GM12873 (cell line): ENCODE measurements at regions not wholly inside any gene's neighbourhood (a gene's known extent, or its start where the extent isn't known, plus 50 kb on each side); places are given as distances from the start of the nearest gene placed in this dataset.

Source experiments
- CTCF ChIP-seq: IDR thresholded peaks from 2 replicates; pipeline ENCODE4 v1.5.1; 2012; ENCODE audit warnings: low read depth, mild to moderate bottlenecking, moderate library complexity, low read length, control low read depth; ENCODE audit not compliant: insufficient read depth; ENCODE audit errors: missing control alignments

GRCh38 chr4:15293711-15294110, 134.1 kb upstream of the C1QTNF7 start:
- no peak for TF ChIP-seq CTCF

DNA sequence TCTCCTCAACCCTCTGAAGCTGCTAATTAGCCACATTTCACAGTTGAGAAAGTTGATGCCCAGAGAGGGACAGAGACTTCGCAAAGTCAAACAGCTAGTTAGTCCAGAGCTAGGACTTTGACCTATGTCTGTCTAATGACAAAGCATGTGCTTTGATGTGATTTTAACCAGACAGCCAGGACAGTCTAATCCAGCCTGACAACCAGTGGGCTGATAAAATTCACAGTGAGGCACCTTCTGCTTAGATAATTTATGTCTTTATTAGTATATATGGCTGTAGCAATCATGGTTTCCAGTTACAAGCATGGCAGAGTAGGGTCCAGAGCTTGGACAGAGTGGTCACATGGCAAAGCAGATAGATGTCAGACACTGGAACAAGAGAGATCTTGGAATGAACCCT, 133.6 kb upstream of the C1QTNF7 start:
- no peak for TF ChIP-seq CTCF

DNA sequence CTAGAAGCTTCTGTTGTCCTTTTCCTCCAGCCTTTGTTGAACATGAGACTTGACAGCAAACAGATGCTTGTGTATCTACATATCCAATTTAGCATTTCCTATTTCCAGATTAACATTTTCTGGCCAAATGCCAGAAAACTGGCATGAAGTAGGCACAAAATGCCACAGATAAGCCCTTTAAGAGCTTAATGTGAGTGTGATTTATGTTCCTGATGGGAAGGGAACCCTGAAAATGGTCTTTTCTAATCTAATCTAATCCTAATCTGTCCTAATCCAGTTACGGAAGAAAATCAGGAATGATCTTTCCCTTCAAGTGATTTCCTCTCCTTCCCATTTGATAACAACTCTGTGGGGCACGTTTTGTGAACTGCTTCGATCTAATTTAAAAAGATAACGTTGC, 133.0 kb upstream of the C1QTNF7 start:
- TF ChIP-seq CTCF: no peak

DNA sequence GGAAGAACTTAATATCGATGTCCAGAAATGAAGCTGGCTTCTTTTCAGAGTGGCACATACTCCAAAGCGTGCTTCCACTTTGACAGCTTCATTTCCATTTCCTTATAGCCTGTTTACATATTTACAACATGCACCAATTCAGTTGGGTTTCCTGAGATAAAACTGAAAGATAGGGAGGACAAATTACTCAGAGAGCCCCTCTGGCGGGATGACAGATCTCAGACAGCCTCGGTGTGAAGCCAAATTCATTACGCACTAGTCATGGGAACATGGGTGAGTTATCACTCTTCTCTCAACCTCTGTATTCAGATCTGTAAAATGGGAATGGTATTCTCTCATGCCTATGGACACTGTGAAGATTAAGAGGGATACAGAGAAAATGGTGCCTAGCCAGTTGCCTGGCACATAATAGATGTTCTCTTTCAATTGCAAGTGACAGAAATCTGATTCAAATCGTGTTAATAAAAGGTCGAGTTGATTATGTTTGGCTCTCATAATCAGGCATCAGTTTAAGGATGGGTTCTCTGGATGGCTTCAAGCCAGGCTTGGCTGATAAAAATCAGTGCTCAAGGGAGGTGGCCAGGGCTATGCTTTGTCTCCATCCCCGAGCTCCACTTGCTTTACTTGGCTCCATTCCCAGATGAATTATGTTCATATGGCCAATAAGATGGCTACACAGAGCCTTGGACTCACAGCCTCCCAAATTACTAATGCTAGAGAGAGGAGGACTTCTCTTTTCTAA, 132.2 kb upstream of the C1QTNF7 start:
- no peak for TF ChIP-seq CTCF

- TF ChIP-seq CTCF: no peak
These were observed 130.5 kb upstream of the C1QTNF7 start for GRCh38 chr4:15297344-15297743.

DNA sequence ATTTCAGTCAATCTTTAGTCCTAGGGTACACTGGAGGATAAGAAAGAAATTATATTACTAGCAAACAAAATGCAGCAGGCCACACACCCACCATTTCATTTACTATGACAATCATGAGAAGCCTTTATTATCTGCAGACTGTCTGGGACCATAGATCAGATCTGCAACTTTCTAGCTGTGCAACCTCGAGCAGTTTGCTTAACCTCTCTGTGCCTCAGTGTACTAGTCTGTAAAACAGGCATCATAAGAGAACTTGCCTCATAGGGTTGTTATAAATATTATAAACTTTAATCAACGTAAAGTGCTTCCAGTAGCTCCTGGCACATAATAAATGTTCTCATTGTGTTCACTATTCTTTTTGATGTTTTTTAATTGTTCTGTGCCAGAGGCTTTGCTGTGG, 128.2 kb upstream of the C1QTNF7 start:
- no peak for TF ChIP-seq CTCF

- no peak for TF ChIP-seq CTCF
These were observed 124.7 kb upstream of the C1QTNF7 start for GRCh38 chr4:15303052-15303641.
